ENCODE measurements at regions not wholly inside any gene's neighbourhood (a gene's known extent, or its start where the extent isn't known, plus 50 kb on each side); places are given as distances from the start of the nearest gene placed in this dataset.

DNA sequence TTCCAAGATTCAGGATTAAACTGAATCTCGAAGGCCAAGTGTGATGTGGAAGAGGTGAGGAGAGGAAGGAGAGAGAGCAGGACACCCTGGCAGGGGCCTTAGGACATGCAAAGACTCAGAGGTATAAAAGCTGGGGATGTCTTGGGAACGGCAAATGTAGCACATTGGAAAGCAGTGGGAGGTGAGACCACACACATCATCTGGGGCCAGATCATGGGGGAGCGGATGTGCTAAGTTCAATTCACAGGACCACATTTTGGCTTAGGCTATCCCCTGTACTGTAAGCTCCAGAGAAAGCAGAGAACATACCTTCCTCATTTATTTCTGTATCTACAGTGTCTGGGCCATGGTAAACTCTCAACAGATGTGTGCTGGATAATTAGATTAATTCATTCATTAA is 59.5 kb upstream of the MBOAT1 start:
- no peak for ATAC-seq
- RAD21 ChIA-PET (ENCODE audit: low non-redundant PET in 1 of 2, low total read pairs in 2 of 2, uncharacterized antibody in 2 of 2, unreplicated experiment in 2 of 2), result no interaction called here

GRCh38 chr6:20274137-20274536 is 61.9 kb upstream of the MBOAT1 start:
- intact Hi-C loops (cut with micrococcal nuclease), result no loop called here
- no peak overlapping the region for H3K4me3 ChIP-seq (replicated peaks in 1 of 2; ENCODE audit: low read depth in 1 of 2, low read length in 2 of 2)
- no peak overlapping the region for H3K27ac ChIP-seq (ENCODE audit: low read depth, low read length)
- no peak overlapping the region for H3K9ac ChIP-seq (ENCODE audit: low read length)
- H4K20me1 ChIP-seq (ENCODE audit: insufficient read depth), result no peaks in the 10 kb centered on the region
- no peak for ATAC-seq
- no peak overlapping the region for H2AFZ ChIP-seq (ENCODE audit: low read depth, low read length, poor library complexity, severe bottlenecking)
- ChIA-PET POLR2A (no interaction called here), CTCF (no interaction called here), RAD21 (ENCODE audit: low non-redundant PET in 1 of 2, low total read pairs in 2 of 2, uncharacterized antibody in 2 of 2, unreplicated experiment in 2 of 2) (interaction anchor here in 1 of 2 experiments (0.6 kb wide), 1 partner anchor 1313 kb away, joined by 3 read pairs; no protein-coding TSS in a partner anchor)
- no peaks in the 10 kb centered on the region for H3K79me2 ChIP-seq (ENCODE audit: insufficient read depth, low read length)
- H3K4me1 ChIP-seq (ENCODE audit: control insufficient read depth in 1 of 2, insufficient read depth in 2 of 2, low read length in 2 of 2), result peaks cover 0 to 8% of the 10 kb centered on the region in 2 experiments; a peak in 1 of 4 replicates
- no peaks in the 10 kb centered on the region for H3K9me3 ChIP-seq (ENCODE audit: control insufficient read depth in 1 of 2, insufficient read depth in 1 of 2, low read depth in 1 of 2, low read length in 2 of 2)
- no peak for DNase-seq (ENCODE audit: low read depth, low spot score)
- no peaks in the 10 kb centered on the region for H3K9me2 ChIP-seq (ENCODE audit: insufficient read depth)
- no TSS peak for BruUV-seq (replicated peaks)
- no peak overlapping the region for H3K4me2 ChIP-seq (ENCODE audit: low read length)
- no peaks in the 10 kb centered on the region for H3K27me3 ChIP-seq (ENCODE audit: insufficient read depth, low read length)
- TF ChIP-seq EZH2phosphoT487 (IDR thresholded peaks at IDR 0.05; ENCODE audit: borderline replicate concordance) (no peak), SRF (IDR thresholded peaks at IDR 0.05; ENCODE audit: low read depth) (no peak), SIN3A (IDR thresholded peaks at IDR 0.05; ENCODE audit: low read depth) (no peak), RAD21 (IDR thresholded peaks at IDR 0.05; ENCODE audit: low read depth) (no peak), TCF7L2 (IDR thresholded peaks at IDR 0.05; ENCODE audit: borderline replicate concordance, extremely low read depth, insufficient read depth, insufficient read length) (no peak), ZBTB33 (IDR thresholded peaks at IDR 0.05; ENCODE audit: extremely low read depth, insufficient replicate concordance, low read length) (no peak), ELF1 (IDR thresholded peaks at IDR 0.05; ENCODE audit: borderline replicate concordance, low read depth) (no peak), CBX3 (IDR thresholded peaks at IDR 0.05; ENCODE audit: low read depth) (no peak), JUND (IDR thresholded peaks at IDR 0.05) (no peak), REST (IDR thresholded peaks at IDR 0.05; ENCODE audit: low read depth) (no peak), CTCF (IDR thresholded peaks at IDR 0.05 in 2 of 3, conservative IDR thresholded peaks at IDR 0.05 in 1 of 3; ENCODE audit: borderline replicate concordance in 1 of 3, insufficient read depth in 1 of 3, low read depth in 2 of 3, low read length in 2 of 3) (no peak)
- no peaks in the 10 kb centered on the region for H3K36me3 ChIP-seq (ENCODE audit: control insufficient read depth in 1 of 2, insufficient read depth in 2 of 2, low read length in 2 of 2)

More for the DNA sequence above, 59.5 kb upstream of the MBOAT1 start:
- no peaks in the 10 kb centered on the region for H4K20me1 ChIP-seq (ENCODE audit: insufficient read depth)
- DNase-seq (ENCODE audit: low read depth, low spot score), result no peak
- ChIA-PET POLR2A (interaction anchor here (0.8 kb wide), 1 partner anchor 8 kb away, joined by 4 read pairs; no protein-coding TSS in a partner anchor), CTCF (no interaction called here)
- H3K79me2 ChIP-seq (ENCODE audit: insufficient read depth, low read length), result no peaks in the 10 kb centered on the region
- no peak overlapping the region for H2AFZ ChIP-seq (ENCODE audit: low read depth, low read length, poor library complexity, severe bottlenecking)
- no peaks in the 10 kb centered on the region for H3K27me3 ChIP-seq (ENCODE audit: insufficient read depth, low read length)
- H3K36me3 ChIP-seq (ENCODE audit: control insufficient read depth in 1 of 2, insufficient read depth in 2 of 2, low read length in 2 of 2), result no peaks in the 10 kb centered on the region
- no peaks in the 10 kb centered on the region for H3K9me2 ChIP-seq (ENCODE audit: insufficient read depth)
- TF ChIP-seq SIN3A (IDR thresholded peaks at IDR 0.05; ENCODE audit: low read depth) (no peak), SP1 (IDR thresholded peaks at IDR 0.05; ENCODE audit: low read depth) (no peak), CBX3 (IDR thresholded peaks at IDR 0.05; ENCODE audit: low read depth) (no peak), POLR2A (IDR thresholded peaks at IDR 0.05; ENCODE audit: borderline replicate concordance, extremely low read depth, insufficient read depth, insufficient read length) (no peak), FOSL1 (IDR thresholded peaks at IDR 0.05; ENCODE audit: low read depth) (no peak), ZFX (IDR thresholded peaks at IDR 0.05) (no peak), SRF (IDR thresholded peaks at IDR 0.05; ENCODE audit: low read depth) (no peak)
- intact Hi-C loops (cut with micrococcal nuclease), result no loop called here
- H3K9ac ChIP-seq (ENCODE audit: low read length), result no peak overlapping the region
- peaks cover 10 to 15% of the 10 kb centered on the region in 2 experiments for H3K4me1 ChIP-seq (ENCODE audit: control insufficient read depth in 1 of 2, insufficient read depth in 2 of 2, low read length in 2 of 2)
- no TSS peak for BruUV-seq (replicated peaks)
- H3K4me3 ChIP-seq (replicated peaks in 1 of 2; ENCODE audit: low read depth in 1 of 2, low read length in 2 of 2), result no peak overlapping the region
- H3K27ac ChIP-seq (ENCODE audit: low read depth, low read length), result no peak overlapping the region
- no peak overlapping the region for H3K4me2 ChIP-seq (ENCODE audit: low read length)
- H3K9me3 ChIP-seq (ENCODE audit: control insufficient read depth in 1 of 2, insufficient read depth in 1 of 2, low read depth in 1 of 2, low read length in 2 of 2), result no peaks in the 10 kb centered on the region
